ENCODE measurements at regions not wholly inside any gene's neighbourhood (a gene's known extent, or its start where the extent isn't known, plus 50 kb on each side); places are given as distances from the start of the nearest gene placed in this dataset.
"Not testable (repeated sequence)": the region's sequence is repeated elsewhere in the genome, so short reads cannot be mapped to it uniquely, and the experiment has no call there.

GRCh38 chr14:27847480-27847879, 919.1 kb upstream of the FOXG1 start:
- not testable (repeated sequence) for TF ChIP-seq CTCF (tag by site-specific recombination; IDR thresholded peaks at IDR 0.05); ZNF2 (tag by site-specific recombination; IDR thresholded peaks at IDR 0.05); ZBTB49 (tag by site-specific recombination; IDR thresholded peaks at IDR 0.05; ENCODE audit: low read depth); ZNF561 (tag by site-specific recombination; IDR thresholded peaks at IDR 0.05; ENCODE audit: borderline replicate concordance)

Measured in HEK293 (cell line).